ENCODE measurements at regions not wholly inside any gene's neighbourhood (a gene's known extent, or its start where the extent isn't known, plus 50 kb on each side); places are given as distances from the start of the nearest gene placed in this dataset.

- no peak for TF ChIP-seq POLR2AphosphoS5 (IDR thresholded peaks at IDR 0.05)
- no peak for TF ChIP-seq CTCF (IDR thresholded peaks at IDR 0.05)
- TF ChIP-seq POLR2A (IDR thresholded peaks at IDR 0.05) = no peak
Observed at GRCh38 chr3:144989807-144990206, 1018.2 kb downstream of the DIPK2A start.
